ENCODE measurements at regions not wholly inside any gene's neighbourhood (a gene's known extent, or its start where the extent isn't known, plus 50 kb on each side); places are given as distances from the start of the nearest gene placed in this dataset.
"Not testable (repeated sequence)": the region's sequence is repeated elsewhere in the genome, so short reads cannot be mapped to it uniquely, and the experiment has no call there.

- H3K36me3 ChIP-seq (ENCODE audit: insufficient read depth, low read length); H3K27me3 ChIP-seq (ENCODE audit: insufficient read depth, low read length); H2AFZ ChIP-seq (ENCODE audit: low read length, unreplicated experiment); H3K4me1 ChIP-seq (ENCODE audit: control insufficient read depth, insufficient read depth, low read length, unreplicated experiment); H3K27ac ChIP-seq (ENCODE audit: low read depth, low read length); H3K79me2 ChIP-seq (ENCODE audit: control insufficient read depth, insufficient read depth, low read length, unreplicated experiment); H3K4me3 ChIP-seq (ENCODE audit: low read depth, low read length): not testable (repeated sequence)
These were observed 324.9 kb downstream of the ADGRD1 start for GRCh38 chr12:131278451-131279115.

- no peak overlapping the region for H3K27ac ChIP-seq (ENCODE audit: low read depth, low read length)
- no peaks in the 10 kb centered on the region for H3K27me3 ChIP-seq (ENCODE audit: insufficient read depth, low read length)
- H2AFZ ChIP-seq (ENCODE audit: low read length, unreplicated experiment), result no peak overlapping the region
- no peaks in the 10 kb centered on the region for H3K36me3 ChIP-seq (ENCODE audit: insufficient read depth, low read length)
- no peak overlapping the region for H3K4me3 ChIP-seq (ENCODE audit: low read depth, low read length)
- no peaks in the 10 kb centered on the region for H3K4me1 ChIP-seq (ENCODE audit: control insufficient read depth, insufficient read depth, low read length, unreplicated experiment)
- H3K79me2 ChIP-seq (ENCODE audit: control insufficient read depth, insufficient read depth, low read length, unreplicated experiment), result no peaks in the 10 kb centered on the region
These were observed 325.7 kb downstream of the ADGRD1 start for GRCh38 chr12:131279281-131279921.

- Histone ChIP-seq H3K36me3 (ENCODE audit: insufficient read depth, low read length) (no peaks in the 10 kb centered on the region), H2AFZ (ENCODE audit: low read length, unreplicated experiment) (no peak overlapping the region), H3K4me1 (ENCODE audit: control insufficient read depth, insufficient read depth, low read length, unreplicated experiment) (no peaks in the 10 kb centered on the region), H3K27ac (ENCODE audit: low read depth, low read length) (no peak overlapping the region), H3K4me3 (ENCODE audit: low read depth, low read length) (no peak overlapping the region), H3K27me3 (ENCODE audit: insufficient read depth, low read length) (no peaks in the 10 kb centered on the region), H3K79me2 (ENCODE audit: control insufficient read depth, insufficient read depth, low read length, unreplicated experiment) (no peaks in the 10 kb centered on the region)
These were observed 326.7 kb downstream of the ADGRD1 start for GRCh38 chr12:131280426-131280825.

GRCh38 chr12:131281016-131281415, 327.3 kb downstream of the ADGRD1 start:
- no peaks in the 10 kb centered on the region for H3K36me3 ChIP-seq (ENCODE audit: insufficient read depth, low read length)
- no peak overlapping the region for H3K4me3 ChIP-seq (ENCODE audit: low read depth, low read length)
- no peak overlapping the region for H2AFZ ChIP-seq (ENCODE audit: low read length, unreplicated experiment)
- no peak overlapping the region for H3K27ac ChIP-seq (ENCODE audit: low read depth, low read length)
- H3K4me1 ChIP-seq (ENCODE audit: control insufficient read depth, insufficient read depth, low read length, unreplicated experiment), result no peaks in the 10 kb centered on the region
- no peaks in the 10 kb centered on the region for H3K79me2 ChIP-seq (ENCODE audit: control insufficient read depth, insufficient read depth, low read length, unreplicated experiment)
- no peaks in the 10 kb centered on the region for H3K27me3 ChIP-seq (ENCODE audit: insufficient read depth, low read length)

GRCh38 chr12:131282292-131283080, 328.8 kb downstream of the ADGRD1 start:
- Histone ChIP-seq H3K27me3 (ENCODE audit: insufficient read depth, low read length) (no peaks in the 10 kb centered on the region), H3K27ac (ENCODE audit: low read depth, low read length) (no peak overlapping the region), H3K36me3 (ENCODE audit: insufficient read depth, low read length) (no peaks in the 10 kb centered on the region), H2AFZ (ENCODE audit: low read length, unreplicated experiment) (no peak overlapping the region), H3K4me3 (ENCODE audit: low read depth, low read length) (no peak overlapping the region), H3K79me2 (ENCODE audit: control insufficient read depth, insufficient read depth, low read length, unreplicated experiment) (no peaks in the 10 kb centered on the region), H3K4me1 (ENCODE audit: control insufficient read depth, insufficient read depth, low read length, unreplicated experiment) (no peaks in the 10 kb centered on the region)

- H3K36me3 ChIP-seq (ENCODE audit: insufficient read depth, low read length), result no peaks in the 10 kb centered on the region
- H3K79me2 ChIP-seq (ENCODE audit: control insufficient read depth, insufficient read depth, low read length, unreplicated experiment), result no peaks in the 10 kb centered on the region
- no peaks in the 10 kb centered on the region for H3K4me1 ChIP-seq (ENCODE audit: control insufficient read depth, insufficient read depth, low read length, unreplicated experiment)
- H3K27ac ChIP-seq (ENCODE audit: low read depth, low read length), result no peak overlapping the region
- H3K4me3 ChIP-seq (ENCODE audit: low read depth, low read length), result no peak overlapping the region
- no peaks in the 10 kb centered on the region for H3K27me3 ChIP-seq (ENCODE audit: insufficient read depth, low read length)
- H2AFZ ChIP-seq (ENCODE audit: low read length, unreplicated experiment), result no peak overlapping the region
These were observed 329.6 kb downstream of the ADGRD1 start for GRCh38 chr12:131283191-131283861.

GRCh38 chr12:131283862-131284825, 330.4 kb downstream of the ADGRD1 start:
- not testable (repeated sequence) for H3K4me1 ChIP-seq (ENCODE audit: control insufficient read depth, insufficient read depth, low read length, unreplicated experiment); H3K36me3 ChIP-seq (ENCODE audit: insufficient read depth, low read length); H2AFZ ChIP-seq (ENCODE audit: low read length, unreplicated experiment); H3K27me3 ChIP-seq (ENCODE audit: insufficient read depth, low read length); H3K79me2 ChIP-seq (ENCODE audit: control insufficient read depth, insufficient read depth, low read length, unreplicated experiment); H3K27ac ChIP-seq (ENCODE audit: low read depth, low read length); H3K4me3 ChIP-seq (ENCODE audit: low read depth, low read length)

GRCh38 chr12:131284954-131285904, 331.5 kb downstream of the ADGRD1 start:
- H3K79me2 ChIP-seq (ENCODE audit: control insufficient read depth, insufficient read depth, low read length, unreplicated experiment); H2AFZ ChIP-seq (ENCODE audit: low read length, unreplicated experiment); H3K4me1 ChIP-seq (ENCODE audit: control insufficient read depth, insufficient read depth, low read length, unreplicated experiment); H3K36me3 ChIP-seq (ENCODE audit: insufficient read depth, low read length); H3K27ac ChIP-seq (ENCODE audit: low read depth, low read length); H3K4me3 ChIP-seq (ENCODE audit: low read depth, low read length); H3K27me3 ChIP-seq (ENCODE audit: insufficient read depth, low read length): not testable (repeated sequence)

GRCh38 chr12:131285905-131286295, 332.2 kb downstream of the ADGRD1 start:
- H3K27ac ChIP-seq (ENCODE audit: low read depth, low read length); H3K4me1 ChIP-seq (ENCODE audit: control insufficient read depth, insufficient read depth, low read length, unreplicated experiment); H3K27me3 ChIP-seq (ENCODE audit: insufficient read depth, low read length); H3K36me3 ChIP-seq (ENCODE audit: insufficient read depth, low read length); H3K4me3 ChIP-seq (ENCODE audit: low read depth, low read length); H2AFZ ChIP-seq (ENCODE audit: low read length, unreplicated experiment); H3K79me2 ChIP-seq (ENCODE audit: control insufficient read depth, insufficient read depth, low read length, unreplicated experiment): not testable (repeated sequence)

All from ACC112 (cell line).